ENCODE measurements at regions not wholly inside any gene's neighbourhood (a gene's known extent, or its start where the extent isn't known, plus 50 kb on each side); places are given as distances from the start of the nearest gene placed in this dataset.
A peak's percentile ranks its signal among the peaks of the same experiment; 100 is the strongest.

DNA sequence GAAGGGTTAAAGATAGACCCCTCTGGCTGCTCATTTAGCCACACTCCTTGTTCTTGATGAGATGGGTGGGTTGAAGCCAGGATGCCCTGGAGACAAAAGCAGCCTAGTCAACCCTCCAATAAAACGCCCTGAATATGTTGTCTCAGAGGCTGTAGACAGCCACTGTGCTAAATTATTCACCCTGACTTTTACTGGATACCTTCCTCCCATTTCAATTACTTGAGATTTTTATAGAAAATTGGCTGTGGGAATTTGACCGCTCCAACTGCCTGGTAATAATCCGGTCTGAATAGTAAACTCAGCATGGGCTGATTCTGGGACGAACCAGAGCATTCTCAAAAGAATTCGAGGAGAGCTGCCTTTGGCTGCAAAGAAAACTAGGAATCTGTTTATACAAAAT is 104.2 kb downstream of the SNX18 start:
- intact Hi-C loops (cut with DNase I; ENCODE audit: low total_unique reads), result no loop called here
- TF ChIP-seq, protein P1, sequence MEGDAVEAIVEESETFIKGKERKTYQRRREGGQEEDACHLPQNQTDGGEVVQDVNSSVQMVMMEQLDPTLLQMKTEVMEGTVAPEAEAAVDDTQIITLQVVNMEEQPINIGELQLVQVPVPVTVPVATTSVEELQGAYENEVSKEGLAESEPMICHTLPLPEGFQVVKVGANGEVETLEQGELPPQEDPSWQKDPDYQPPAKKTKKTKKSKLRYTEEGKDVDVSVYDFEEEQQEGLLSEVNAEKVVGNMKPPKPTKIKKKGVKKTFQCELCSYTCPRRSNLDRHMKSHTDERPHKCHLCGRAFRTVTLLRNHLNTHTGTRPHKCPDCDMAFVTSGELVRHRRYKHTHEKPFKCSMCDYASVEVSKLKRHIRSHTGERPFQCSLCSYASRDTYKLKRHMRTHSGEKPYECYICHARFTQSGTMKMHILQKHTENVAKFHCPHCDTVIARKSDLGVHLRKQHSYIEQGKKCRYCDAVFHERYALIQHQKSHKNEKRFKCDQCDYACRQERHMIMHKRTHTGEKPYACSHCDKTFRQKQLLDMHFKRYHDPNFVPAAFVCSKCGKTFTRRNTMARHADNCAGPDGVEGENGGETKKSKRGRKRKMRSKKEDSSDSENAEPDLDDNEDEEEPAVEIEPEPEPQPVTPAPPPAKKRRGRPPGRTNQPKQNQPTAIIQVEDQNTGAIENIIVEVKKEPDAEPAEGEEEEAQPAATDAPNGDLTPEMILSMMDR (IDR thresholded peaks at IDR 0.05), result no peak
- TF ChIP-seq POLR2A (IDR thresholded peaks at IDR 0.05), result no peak
- no peak for DNase-seq (ENCODE audit: low spot score in 2 of 2)
- H3K4me3 ChIP-seq (ENCODE audit: low read depth, poor library complexity, severe bottlenecking), result no peak overlapping the region
- WGBS, 2 donors, result 62 to 79% methylated on average over 5 of the region's 5 CpGs

DNA sequence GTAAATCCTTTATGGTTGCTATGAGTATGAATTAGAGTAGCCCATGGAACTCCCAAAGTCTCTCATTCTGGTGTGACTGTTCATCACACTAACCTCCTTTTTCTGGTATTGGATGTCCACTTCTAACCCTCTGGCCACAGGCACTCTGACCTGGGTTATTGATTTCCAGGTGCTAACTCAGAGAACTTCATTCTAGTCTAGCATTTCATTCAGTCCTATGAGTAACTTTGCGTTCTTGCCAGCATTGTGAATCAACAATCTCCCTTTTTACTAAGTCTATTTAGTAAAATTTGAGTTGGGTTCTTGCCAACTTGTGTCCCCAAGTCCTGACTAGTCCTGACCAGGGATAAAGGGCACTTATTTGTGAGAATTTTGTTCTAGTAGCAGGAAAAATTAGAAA is 103.5 kb downstream of the SNX18 start:
- DNase-seq (ENCODE audit: low spot score in 2 of 2), result no peak
- intact Hi-C loops (cut with DNase I; ENCODE audit: low total_unique reads), result no loop called here
- WGBS, 2 donors, result 87 to 94% methylated on average over 1 of the region's 1 CpG
- no peak overlapping the region for H3K4me3 ChIP-seq (ENCODE audit: low read depth, poor library complexity, severe bottlenecking)
- TF ChIP-seq, protein P1 (IDR thresholded peaks at IDR 0.05), result no peak
- no peak for TF ChIP-seq POLR2A (IDR thresholded peaks at IDR 0.05)

DNA sequence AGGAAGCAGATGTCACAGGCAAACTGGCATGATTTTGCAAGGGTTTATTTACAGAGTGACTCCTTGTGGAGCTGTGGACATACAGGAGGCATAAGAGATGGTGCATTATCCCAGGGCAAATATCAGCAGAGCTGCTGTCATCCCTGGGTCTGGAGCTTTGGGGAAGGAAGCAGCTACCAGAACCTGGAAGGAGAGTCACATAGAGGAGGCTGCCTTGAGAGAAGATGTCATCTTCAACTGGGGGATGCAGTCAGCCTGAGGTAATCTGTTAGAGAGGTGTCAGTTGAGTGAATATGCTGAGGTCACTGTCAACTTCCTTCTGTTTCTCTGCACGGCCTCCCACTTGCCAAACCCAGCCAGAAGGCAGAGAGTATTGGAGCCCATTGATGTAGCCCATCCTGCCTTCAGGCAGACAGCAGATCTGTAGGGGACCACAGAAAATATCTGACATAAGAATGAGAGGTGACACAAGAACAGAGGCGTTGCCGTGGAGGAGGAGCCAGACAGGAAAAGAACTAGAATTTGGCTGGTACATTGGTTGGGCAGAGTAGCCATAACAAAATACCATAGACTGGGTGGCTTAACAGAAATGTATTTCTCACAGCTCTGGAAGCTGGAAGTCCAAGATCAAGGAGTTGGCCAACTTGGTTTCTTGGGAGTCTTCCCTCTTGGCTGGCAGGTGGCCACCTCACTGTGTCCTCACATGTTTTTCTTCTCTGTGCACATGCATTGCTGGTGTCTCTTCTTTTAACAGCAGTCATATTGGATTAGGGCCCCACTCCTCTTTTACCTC is 102.8 kb downstream of the SNX18 start:
- no peak overlapping the region for H3K4me3 ChIP-seq (ENCODE audit: low read depth, poor library complexity, severe bottlenecking)
- DNase-seq (ENCODE audit: low spot score in 2 of 2), result peak; percentile 38 to 92
- TF ChIP-seq, protein P1 (IDR thresholded peaks at IDR 0.05), result no peak
- TF ChIP-seq POLR2A (IDR thresholded peaks at IDR 0.05), result no peak
- WGBS, 2 donors, result 62 to 67% methylated on average over 3 of the region's 3 CpGs
- intact Hi-C loops (cut with DNase I; ENCODE audit: low total_unique reads), result no loop called here

DNA sequence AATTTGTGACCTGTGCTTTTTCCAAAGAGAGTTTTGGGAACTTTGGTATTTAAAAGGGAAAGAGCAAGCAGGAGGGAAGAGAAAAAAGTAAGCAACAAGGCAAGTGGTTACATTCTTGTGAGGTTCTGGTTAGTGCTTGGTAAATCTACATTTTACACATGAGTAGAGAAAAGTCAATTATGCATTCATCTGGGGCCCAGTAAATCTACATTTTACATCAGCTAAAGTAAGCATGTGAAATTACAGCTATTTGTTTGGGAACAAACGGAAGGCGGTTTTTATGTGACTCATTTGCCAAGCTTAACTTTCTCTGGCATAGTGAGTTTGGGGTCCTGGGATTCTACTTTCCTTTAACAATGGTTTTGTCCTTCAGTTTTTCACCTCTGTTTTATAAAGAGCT is 102.2 kb downstream of the SNX18 start:
- TF ChIP-seq, protein P1 (IDR thresholded peaks at IDR 0.05), result no peak
- no peak for TF ChIP-seq POLR2A (IDR thresholded peaks at IDR 0.05)
- no peak overlapping the region for H3K4me3 ChIP-seq (ENCODE audit: low read depth, poor library complexity, severe bottlenecking)
- DNase-seq (ENCODE audit: low spot score in 2 of 2), result no peak
- 56 to 85% methylated on average over 2 of the region's 2 CpGs for WGBS, 2 donors
- intact Hi-C loops (cut with DNase I; ENCODE audit: low total_unique reads), result no loop called here

DNA sequence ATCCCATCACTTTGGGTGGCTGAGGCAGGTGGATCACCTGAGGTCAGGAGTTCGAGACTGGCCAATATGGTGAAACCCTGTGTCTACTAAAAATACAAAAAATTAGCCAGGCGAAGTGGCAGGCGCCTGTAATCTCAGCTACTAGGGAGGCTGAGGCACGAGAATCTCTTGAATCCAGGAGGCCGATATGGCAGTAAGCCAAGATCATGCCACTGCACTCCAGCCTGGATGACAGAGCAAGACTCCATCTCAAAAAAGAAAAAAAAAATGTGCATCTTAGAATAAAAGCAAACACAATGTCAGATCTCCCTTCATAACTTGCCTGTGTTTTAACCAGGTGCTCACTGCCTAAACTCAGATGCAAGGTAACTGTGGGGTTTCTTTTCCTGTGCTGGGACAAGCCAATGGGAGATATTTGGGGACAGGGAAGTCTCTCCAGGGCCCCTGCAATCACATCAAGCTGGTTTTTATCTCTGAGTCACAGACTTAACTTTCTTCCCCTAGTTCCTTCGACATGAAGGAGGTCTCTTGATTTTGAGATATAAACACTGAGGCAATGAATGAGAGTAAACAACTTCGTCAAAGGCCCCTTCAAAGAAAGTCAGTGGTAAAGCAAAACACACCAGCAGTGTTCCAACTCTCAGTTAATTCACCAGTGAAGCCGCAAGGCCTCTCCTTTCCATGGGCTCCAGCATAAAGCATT is 99.1 kb downstream of the SNX18 start:
- intact Hi-C loops (cut with DNase I; ENCODE audit: low total_unique reads), result no loop called here
- TF ChIP-seq POLR2A (IDR thresholded peaks at IDR 0.05), result no peak
- TF ChIP-seq, protein P1 (IDR thresholded peaks at IDR 0.05), result no peak
- 85 to 87% methylated on average over 8 of the region's 8 CpGs for WGBS, 2 donors

More for the DNA sequence above, 99.1 kb downstream of the SNX18 start:
- H3K4me3 ChIP-seq (ENCODE audit: low read depth, poor library complexity, severe bottlenecking), result no peak overlapping the region
- no peak for DNase-seq (ENCODE audit: low spot score in 2 of 2)

Measured in lower leg skin (tissue), 4 donors.